GM06990 (cell line): ENCODE measurements at regions not wholly inside any gene's neighbourhood (a gene's known extent, or its start where the extent isn't known, plus 50 kb on each side); places are given as distances from the start of the nearest gene placed in this dataset.

Experiments used
- DNase-seq: peaks from one replicate; pipeline ENCODE4 v3.0.0-alpha.2; 2011; ENCODE audit not compliant: insufficient read length; ENCODE audit errors: extremely low read depth
- H3K27me3 ChIP-seq: replicated peaks from 2 replicates; pipeline ENCODE4 v1.6.0; 2011; ENCODE audit warnings: low read length; ENCODE audit not compliant: control insufficient read depth, insufficient read depth
- H3K36me3 ChIP-seq: 2 replicates; pipeline ENCODE4 v1.5.1; 2011; ENCODE audit warnings: low read length; ENCODE audit not compliant: control insufficient read depth, insufficient read depth
- H3K4me3 ChIP-seq: replicated peaks from 2 replicates; pipeline ENCODE4 v1.5.1; 2011; ENCODE audit warnings: low read depth, mild to moderate bottlenecking, control low read depth, low read length
- TF ChIP-seq, protein P1 (sequence below): IDR thresholded peaks from 2 replicates; pipeline ENCODE4 v1.5.1; 2011; ENCODE audit warnings: low read length, control low read depth, mild to moderate bottlenecking, inconsistent platforms; ENCODE audit not compliant: insufficient read depth, poor library complexity, severe bottlenecking

GRCh38 chr5:82494942-82495341, 216.8 kb upstream of the RPS23 start:
- Histone ChIP-seq H3K27me3 (no peaks in the 10 kb centered on the region), H3K4me3 (no peak overlapping the region), H3K36me3 (no peaks in the 10 kb centered on the region)
- no peak for DNase-seq
- TF ChIP-seq, protein P1, sequence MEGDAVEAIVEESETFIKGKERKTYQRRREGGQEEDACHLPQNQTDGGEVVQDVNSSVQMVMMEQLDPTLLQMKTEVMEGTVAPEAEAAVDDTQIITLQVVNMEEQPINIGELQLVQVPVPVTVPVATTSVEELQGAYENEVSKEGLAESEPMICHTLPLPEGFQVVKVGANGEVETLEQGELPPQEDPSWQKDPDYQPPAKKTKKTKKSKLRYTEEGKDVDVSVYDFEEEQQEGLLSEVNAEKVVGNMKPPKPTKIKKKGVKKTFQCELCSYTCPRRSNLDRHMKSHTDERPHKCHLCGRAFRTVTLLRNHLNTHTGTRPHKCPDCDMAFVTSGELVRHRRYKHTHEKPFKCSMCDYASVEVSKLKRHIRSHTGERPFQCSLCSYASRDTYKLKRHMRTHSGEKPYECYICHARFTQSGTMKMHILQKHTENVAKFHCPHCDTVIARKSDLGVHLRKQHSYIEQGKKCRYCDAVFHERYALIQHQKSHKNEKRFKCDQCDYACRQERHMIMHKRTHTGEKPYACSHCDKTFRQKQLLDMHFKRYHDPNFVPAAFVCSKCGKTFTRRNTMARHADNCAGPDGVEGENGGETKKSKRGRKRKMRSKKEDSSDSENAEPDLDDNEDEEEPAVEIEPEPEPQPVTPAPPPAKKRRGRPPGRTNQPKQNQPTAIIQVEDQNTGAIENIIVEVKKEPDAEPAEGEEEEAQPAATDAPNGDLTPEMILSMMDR = peak; percentile 17

GRCh38 chr5:82493221-82493620, 215.1 kb upstream of the RPS23 start:
- Histone ChIP-seq H3K4me3 (no peak overlapping the region), H3K27me3 (no peaks in the 10 kb centered on the region), H3K36me3 (no peaks in the 10 kb centered on the region)
- DNase-seq = no peak
- TF ChIP-seq, protein P1 = no peak

GRCh38 chr5:82491397-82491796, 213.2 kb upstream of the RPS23 start:
- no peak for DNase-seq
- TF ChIP-seq, protein P1 = no peak
- no peaks in the 10 kb centered on the region for H3K36me3 ChIP-seq

GRCh38 chr5:82489683-82490082, 211.5 kb upstream of the RPS23 start:
- H3K27me3 ChIP-seq = no peaks in the 10 kb centered on the region
- DNase-seq = no peak
- TF ChIP-seq, protein P1 = no peak
- no peak overlapping the region for H3K4me3 ChIP-seq
- no peaks in the 10 kb centered on the region for H3K36me3 ChIP-seq

More at GRCh38 chr5:82491397-82491796, 213.2 kb upstream of the RPS23 start:
- H3K4me3 ChIP-seq = no peak overlapping the region
- no peaks in the 10 kb centered on the region for H3K27me3 ChIP-seq

DNA sequence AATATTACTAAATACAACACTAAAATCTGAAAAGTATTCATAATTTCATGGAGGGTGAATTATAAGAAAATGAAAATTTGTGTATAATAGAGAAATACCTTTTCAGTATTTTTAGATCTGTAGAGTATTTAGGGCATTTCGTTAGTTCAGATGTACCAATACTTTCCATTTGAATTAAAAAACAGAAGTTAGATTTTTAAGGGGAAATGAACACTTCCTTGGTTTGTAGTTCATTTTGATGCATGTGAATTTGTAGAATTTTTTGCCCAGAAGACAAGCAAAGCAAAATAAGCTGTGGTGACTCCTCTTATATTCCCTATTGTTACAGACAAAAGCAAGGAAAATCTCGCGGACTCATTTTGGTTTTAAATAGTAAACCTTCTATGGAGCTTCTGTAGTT, 209.0 kb upstream of the RPS23 start:
- no peaks in the 10 kb centered on the region for H3K36me3 ChIP-seq
- no peaks in the 10 kb centered on the region for H3K27me3 ChIP-seq
- no peak overlapping the region for H3K4me3 ChIP-seq
- TF ChIP-seq, protein P1 = no peak
- DNase-seq = no peak

GRCh38 chr5:82480331-82480730, 202.2 kb upstream of the RPS23 start:
- H3K4me3 ChIP-seq = no peak overlapping the region
- no peaks in the 10 kb centered on the region for H3K27me3 ChIP-seq
- TF ChIP-seq, protein P1 = no peak
- H3K36me3 ChIP-seq = no peaks in the 10 kb centered on the region
- DNase-seq = no peak
